Endothelial cell of umbilical vein (primary cell): ENCODE measurements at regions not wholly inside any gene's neighbourhood (a gene's known extent, or its start where the extent isn't known, plus 50 kb on each side); places are given as distances from the start of the nearest gene placed in this dataset.

Experiments used
- BruUV-seq: library from RNA; stranded (reverse); fragments of 400-500 nt; replicated peaks from 2 replicates; lab custom pipeline; 2021; lab: Mats Ljungman, UMichigan
- CTCF ChIA-PET: fragments of 300-600, 350-600 bp; sonication (Branson Sonifier 250); formaldehyde crosslinking; loops from one replicate; lab custom pipeline; 2021; ENCODE audit warnings: antibody characterized with exemption, inconsistent platforms; lab: Charles Lee
- POLR2A ChIA-PET: fragments of 300-600, 350-600 bp; sonication (Branson Sonifier 250); formaldehyde crosslinking; loops from one replicate; lab custom pipeline; 2021; ENCODE audit warnings: antibody characterized with exemption, inconsistent platforms; lab: Charles Lee
- DNase-seq: peaks from one replicate; pipeline ENCODE4 v3.0.0-alpha.2; 2011; ENCODE audit warnings: low read depth, low spot score
- FAIRE-seq: peaks from 2 replicates; lab custom pipeline; 2011; peaks lifted over from hg19 to GRCh38; lab: Jason Lieb, UNC
- H2AFZ ChIP-seq: 2 replicates; pipeline ENCODE4 v1.6.0; 2012; ENCODE audit warnings: low read depth, low read length, control low read depth, inconsistent platforms
- H3K27ac ChIP-seq: 2 replicates; pipeline ENCODE4 v1.5.1; 2011; ENCODE audit warnings: low read depth, mild to moderate bottlenecking, control low read depth, low read length, moderate library complexity; ENCODE audit not compliant: insufficient read depth
- H3K27me3 ChIP-seq, 2 experiments: 2 replicates each; pipeline versions ENCODE4 v1.6.0 to v1.6.1; 2011; ENCODE audit warnings: low read length in 2 of 2, mixed read lengths in 1 of 2; ENCODE audit not compliant: control insufficient read depth in 2 of 2, insufficient read depth in 2 of 2
- H3K36me3 ChIP-seq, 2 experiments: 2 replicates in 1 of 2; 3 replicates in 1 of 2; pipeline ENCODE4 v1.5.1; 2011; ENCODE audit warnings: low read length in 2 of 2, mild to moderate bottlenecking in 1 of 2, moderate library complexity in 1 of 2; ENCODE audit not compliant: control insufficient read depth in 2 of 2, insufficient read depth in 2 of 2; ENCODE audit errors: extremely low read depth in 1 of 2
- H3K4me1 ChIP-seq: 3 replicates; pipeline ENCODE4 v1.5.1; 2011; ENCODE audit warnings: mild to moderate bottlenecking, low read length; ENCODE audit not compliant: control insufficient read depth, insufficient read depth; ENCODE audit errors: extremely low read depth
- H3K4me2 ChIP-seq: 2 replicates; pipeline ENCODE4 v1.6.1; 2011; ENCODE audit warnings: low read length, control low read depth, mixed read lengths; ENCODE audit not compliant: insufficient read depth
- H3K4me3 ChIP-seq, 3 experiments: fragments of 200-600 bp in 1 of 3; sonication (generic), shearing (Covaris generic) in 1 of 3; replicated peaks in 1 of 3; 2 replicates each; pipeline ENCODE4 v1.5.1; 2011 to 2016; ENCODE audit warnings: control low read depth in 3 of 3, low read length in 3 of 3, mild to moderate bottlenecking in 2 of 3, inconsistent platforms in 1 of 3, low read depth in 1 of 3, moderate library complexity in 1 of 3; ENCODE audit not compliant: insufficient read depth in 1 of 3
- H3K79me2 ChIP-seq: 2 replicates; pipeline ENCODE4 v1.6.0; 2012; ENCODE audit warnings: low read length, inconsistent platforms; ENCODE audit not compliant: control insufficient read depth, insufficient read depth
- H3K9ac ChIP-seq: replicated peaks from 2 replicates; pipeline ENCODE3; 2011; ENCODE audit warnings: low read length, control low read depth; ENCODE audit not compliant: insufficient read depth; ENCODE audit errors: extremely low read depth
- H3K9me1 ChIP-seq: replicated peaks from 3 replicates; pipeline ENCODE4 v1.6.0; 2011; ENCODE audit warnings: mild to moderate bottlenecking, low read length; ENCODE audit not compliant: control insufficient read depth, insufficient read depth; ENCODE audit errors: extremely low read depth
- H3K9me3 ChIP-seq: replicated peaks from 2 replicates; pipeline ENCODE4 v1.5.1; 2012; ENCODE audit warnings: low read length, inconsistent platforms; ENCODE audit not compliant: control insufficient read depth, insufficient read depth
- H4K20me1 ChIP-seq: replicated peaks from 2 replicates; pipeline ENCODE3; 2011; ENCODE audit warnings: mild to moderate bottlenecking, low read length; ENCODE audit not compliant: control insufficient read depth, insufficient read depth; ENCODE audit errors: extremely low read depth
- CTCF ChIP-seq, 2 donors: IDR thresholded peaks; 1 replicate in 1 of 2; 2 replicates in 1 of 2; pipeline ENCODE4 v1.5.1; 2011; ENCODE audit warnings: low read length in 2 of 2, mild to moderate bottlenecking in 2 of 2, moderate library complexity in 2 of 2, control low read depth in 1 of 2, inconsistent platforms in 1 of 2, low read depth in 1 of 2; ENCODE audit not compliant: insufficient read depth in 1 of 2; ENCODE audit errors: extremely low read depth in 1 of 2
- EZH2 ChIP-seq: IDR thresholded peaks from 2 replicates; pipeline ENCODE4 v1.6.1; 2012; ENCODE audit warnings: borderline replicate concordance, low read depth, mild to moderate bottlenecking, moderate library complexity, low read length, inconsistent platforms; ENCODE audit not compliant: severe bottlenecking
- FOS ChIP-seq: IDR thresholded peaks from 2 replicates; pipeline ENCODE4 v1.6.1; 2011; ENCODE audit warnings: mild to moderate bottlenecking, low read length, moderate library complexity, borderline replicate concordance; ENCODE audit not compliant: insufficient read depth
- GATA2 ChIP-seq: IDR thresholded peaks from 2 replicates; pipeline ENCODE4 v1.7.0; 2011; ENCODE audit warnings: low read depth, mild to moderate bottlenecking, moderate library complexity, mixed read lengths, low read length; ENCODE audit not compliant: insufficient read length, insufficient read depth
- JUN ChIP-seq: IDR thresholded peaks from 2 replicates; pipeline ENCODE4 v1.6.1; 2011; ENCODE audit warnings: borderline replicate concordance, low read depth; ENCODE audit not compliant: insufficient read length, insufficient read depth
- MAX ChIP-seq: IDR thresholded peaks from 2 replicates; pipeline ENCODE4 v1.6.1; 2011; ENCODE audit not compliant: insufficient read depth, insufficient read length
- MYC ChIP-seq: IDR thresholded peaks from one replicate; pipeline ENCODE4 v1.6.1; 2011; ENCODE audit warnings: mild to moderate bottlenecking, low read depth, low read length
- POLR2A ChIP-seq: IDR thresholded peaks from 2 replicates; pipeline ENCODE4 v1.6.1; 2012; ENCODE audit warnings: low read depth, mild to moderate bottlenecking, control low read depth, low read length
- POLR2AphosphoS5 ChIP-seq: IDR thresholded peaks from 2 replicates; pipeline ENCODE4 v1.6.1; 2012; ENCODE audit warnings: low read depth, mild to moderate bottlenecking, control low read depth, low read length, moderate library complexity; ENCODE audit not compliant: insufficient read depth
- dilution Hi-C: fragments of 300-500 bp; cut with MboI; formaldehyde crosslinking; loops from one replicate; pipeline ENCODE4 v1.15.0; 2019; ENCODE audit warnings: low sequenced_read_pairs; ENCODE audit not compliant: extremely low pct_ligation_motif_present
- intact Hi-C: fragments of 100-400 bp; cut with micrococcal nuclease; formaldehyde crosslinking; loops from one replicate; pipeline ENCODE4 v1.10.0; 2022

GRCh38 chr14:49489341-49489740 is 96.8 kb downstream of the RPS29 start:
- no peak overlapping the region for H2AFZ ChIP-seq
- dilution Hi-C loops, result no loop called here
- DNase-seq (no peak), FAIRE-seq (no peak)
- H3K9me1 ChIP-seq, result no peaks in the 10 kb centered on the region
- POLR2A ChIA-PET, result no interaction called here
- no TSS peak for BruUV-seq
- H4K20me1 ChIP-seq, result no peaks in the 10 kb centered on the region
- no peaks in the 10 kb centered on the region for H3K4me1 ChIP-seq
- H3K4me2 ChIP-seq, result no peak overlapping the region
- H3K9ac ChIP-seq, result no peak overlapping the region
- H3K4me3 ChIP-seq, result no peak overlapping the region
- TF ChIP-seq FOS, result no peak
- no peak for TF ChIP-seq GATA2
- no peak for TF ChIP-seq EZH2
- TF ChIP-seq MYC, result no peak
- no peak for TF ChIP-seq MAX
- no peak for TF ChIP-seq POLR2A
- TF ChIP-seq CTCF (IDR thresholded peaks at IDR 0.05; ENCODE audit: extremely low read depth in 1 of 2, insufficient read depth in 1 of 2, low read depth in 1 of 2, low read length in 2 of 2), result no peak
- no peak for TF ChIP-seq POLR2AphosphoS5
- TF ChIP-seq JUN, result no peak
- no peaks in the 10 kb centered on the region for H3K79me2 ChIP-seq
- H3K36me3 ChIP-seq, result no peaks in the 10 kb centered on the region
- intact Hi-C loops, result no loop called here
- H3K9me3 ChIP-seq, result no peaks in the 10 kb centered on the region
- H3K27me3 ChIP-seq, result peaks cover 10 to 14% of the 10 kb centered on the region in 2 experiments
- CTCF ChIA-PET, result interaction anchor here (0.7 to 2.6 kb wide), 2 partner anchors 8 to 28 kb away, joined by 5 to 8 read pairs; no protein-coding TSS in a partner anchor
- H3K27ac ChIP-seq, result no peak overlapping the region
